ENCODE measurements at regions not wholly inside any gene's neighbourhood (a gene's known extent, or its start where the extent isn't known, plus 50 kb on each side); places are given as distances from the start of the nearest gene placed in this dataset.

- Histone ChIP-seq H3K27me3 (no peaks in the 10 kb centered on the region), H3K9ac (no peak overlapping the region), H3K4me1 (peaks cover 18% of the 10 kb centered on the region), H3K4me3 (no peak overlapping the region), H3K36me3 (no peaks in the 10 kb centered on the region), H3K9me3 (ENCODE audit: low read depth) (no peaks in the 10 kb centered on the region), H3K4me2 (no peak overlapping the region), H2AFZ (replicated peaks) (no peak overlapping the region), H3F3A (ENCODE audit: low read depth) (peaks cover 2% of the 10 kb centered on the region), H3K79me2 (ENCODE audit: low read depth) (no peaks in the 10 kb centered on the region), H4K20me1 (ENCODE audit: low read depth) (no peaks in the 10 kb centered on the region), H3K27ac (no peak overlapping the region)
- H3K27ac Mint-ChIP-seq = no peak overlapping the region
- H3K36me3 Mint-ChIP-seq = peaks cover 2% of the 10 kb centered on the region
- no peak for TF ChIP-seq EZH2phosphoT487 (IDR thresholded peaks at IDR 0.05)
- no peak for TF ChIP-seq EZH2 (IDR thresholded peaks at IDR 0.05)
- TF ChIP-seq, protein P1, sequence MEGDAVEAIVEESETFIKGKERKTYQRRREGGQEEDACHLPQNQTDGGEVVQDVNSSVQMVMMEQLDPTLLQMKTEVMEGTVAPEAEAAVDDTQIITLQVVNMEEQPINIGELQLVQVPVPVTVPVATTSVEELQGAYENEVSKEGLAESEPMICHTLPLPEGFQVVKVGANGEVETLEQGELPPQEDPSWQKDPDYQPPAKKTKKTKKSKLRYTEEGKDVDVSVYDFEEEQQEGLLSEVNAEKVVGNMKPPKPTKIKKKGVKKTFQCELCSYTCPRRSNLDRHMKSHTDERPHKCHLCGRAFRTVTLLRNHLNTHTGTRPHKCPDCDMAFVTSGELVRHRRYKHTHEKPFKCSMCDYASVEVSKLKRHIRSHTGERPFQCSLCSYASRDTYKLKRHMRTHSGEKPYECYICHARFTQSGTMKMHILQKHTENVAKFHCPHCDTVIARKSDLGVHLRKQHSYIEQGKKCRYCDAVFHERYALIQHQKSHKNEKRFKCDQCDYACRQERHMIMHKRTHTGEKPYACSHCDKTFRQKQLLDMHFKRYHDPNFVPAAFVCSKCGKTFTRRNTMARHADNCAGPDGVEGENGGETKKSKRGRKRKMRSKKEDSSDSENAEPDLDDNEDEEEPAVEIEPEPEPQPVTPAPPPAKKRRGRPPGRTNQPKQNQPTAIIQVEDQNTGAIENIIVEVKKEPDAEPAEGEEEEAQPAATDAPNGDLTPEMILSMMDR (IDR thresholded peaks at IDR 0.05) = no peak
- H3K4me3 Mint-ChIP-seq = no peak overlapping the region
- peaks cover 4% of the 10 kb centered on the region for H3K27me3 Mint-ChIP-seq (ENCODE audit: insufficient read depth, low read depth)
- H3K4me1 Mint-ChIP-seq = peaks cover 20% of the 10 kb centered on the region
- H3K9me3 Mint-ChIP-seq = no peaks in the 10 kb centered on the region
- DNase-seq (ENCODE audit: low spot score) = no peak
Measured at GRCh38 chr6:6746970-6747338, 158.4 kb downstream of the LY86 start.

GRCh38 chr6:6747371-6747770, 158.9 kb downstream of the LY86 start:
- Histone ChIP-seq H3K4me2 (no peak overlapping the region), H3K27me3 (no peaks in the 10 kb centered on the region), H3K9me3 (ENCODE audit: low read depth) (no peaks in the 10 kb centered on the region), H3K27ac (no peak overlapping the region), H3K9ac (no peak overlapping the region), H3K36me3 (no peaks in the 10 kb centered on the region), H3K4me3 (no peak overlapping the region), H4K20me1 (ENCODE audit: low read depth) (no peaks in the 10 kb centered on the region), H3F3A (ENCODE audit: low read depth) (peaks cover 7% of the 10 kb centered on the region), H3K79me2 (ENCODE audit: low read depth) (no peaks in the 10 kb centered on the region), H2AFZ (replicated peaks) (no peak overlapping the region), H3K4me1 (peaks cover 22% of the 10 kb centered on the region)
- Mint-ChIP-seq H3K4me1 (peaks cover 24% of the 10 kb centered on the region), H3K36me3 (peaks cover 2% of the 10 kb centered on the region), H3K27me3 (ENCODE audit: insufficient read depth, low read depth) (peaks cover 4% of the 10 kb centered on the region), H3K4me3 (no peak overlapping the region), H3K27ac (no peak overlapping the region), H3K9me3 (no peaks in the 10 kb centered on the region)
- TF ChIP-seq EZH2 (IDR thresholded peaks at IDR 0.05) = no peak
- TF ChIP-seq, protein P1 (IDR thresholded peaks at IDR 0.05) = no peak
- TF ChIP-seq EZH2phosphoT487 (IDR thresholded peaks at IDR 0.05) = no peak
- DNase-seq (ENCODE audit: low spot score) = no peak

GRCh38 chr6:6748001-6748400, 159.5 kb downstream of the LY86 start:
- no peak overlapping the region for H3K27ac ChIP-seq
- H3K27me3 Mint-ChIP-seq (ENCODE audit: insufficient read depth, low read depth) = peaks cover 4% of the 10 kb centered on the region
- no peaks in the 10 kb centered on the region for H3K27me3 ChIP-seq

More at GRCh38 chr6:6748001-6748400, 159.5 kb downstream of the LY86 start:
- H3K9me3 Mint-ChIP-seq = no peaks in the 10 kb centered on the region
- H3F3A ChIP-seq (ENCODE audit: low read depth) = peaks cover 7% of the 10 kb centered on the region
- H2AFZ ChIP-seq (replicated peaks) = no peak overlapping the region
- H3K36me3 ChIP-seq = no peaks in the 10 kb centered on the region
- no peak overlapping the region for H3K4me3 Mint-ChIP-seq
- H3K36me3 Mint-ChIP-seq = peaks cover 2% of the 10 kb centered on the region
- H3K27ac Mint-ChIP-seq = no peak overlapping the region
- H3K4me2 ChIP-seq = no peak overlapping the region
- H3K9ac ChIP-seq = no peak overlapping the region
- no peak for DNase-seq (ENCODE audit: low spot score)
- H3K79me2 ChIP-seq (ENCODE audit: low read depth) = no peaks in the 10 kb centered on the region
- H3K4me3 ChIP-seq = no peak overlapping the region
- H3K4me1 Mint-ChIP-seq = peaks cover 27% of the 10 kb centered on the region
- peaks cover 28% of the 10 kb centered on the region for H3K4me1 ChIP-seq
- TF ChIP-seq EZH2 (IDR thresholded peaks at IDR 0.05) (no peak), EZH2phosphoT487 (IDR thresholded peaks at IDR 0.05) (no peak)
- TF ChIP-seq, protein P1 (IDR thresholded peaks at IDR 0.05) = no peak
- no peaks in the 10 kb centered on the region for H4K20me1 ChIP-seq (ENCODE audit: low read depth)
- no peaks in the 10 kb centered on the region for H3K9me3 ChIP-seq (ENCODE audit: low read depth)

Measured in neural progenitor cell (in vitro differentiated cells).